Activated B cell treated with CpG ODN at 0.5 μM for 24 hours (primary cell): ENCODE measurements at regions not wholly inside any gene's neighbourhood (a gene's known extent, or its start where the extent isn't known, plus 50 kb on each side); places are given as distances from the start of the nearest gene placed in this dataset.
A peak's percentile ranks its signal among the peaks of the same experiment; 100 is the strongest.

Source experiments
- ATAC-seq: fragments of 200-7000 bp; cut with Tn5 transposase; one replicate; pipeline ENCODE4 v1.10.0; 2021; ENCODE audit warnings: low read depth, mild to moderate bottlenecking, moderate library complexity
- CTCF ChIA-PET: fragments of 350-600 bp; sonication (Branson Sonifier 250); formaldehyde crosslinking; loops from one replicate; lab custom pipeline; 2021; ENCODE audit warnings: antibody characterized with exemption; lab: Charles Lee
- POLR2A ChIA-PET: fragments of 350-600 bp; sonication (Branson Sonifier 250); formaldehyde crosslinking; loops from one replicate; lab custom pipeline; 2021; ENCODE audit warnings: antibody characterized with exemption; lab: Charles Lee
- DNase-seq: peaks from one replicate; pipeline ENCODE4 v3.0.0; 2022
- H3K27ac Mint-ChIP-seq: one replicate; pipeline ENCODE4 v1.8.0; 2020; ENCODE audit warnings: mixed read lengths
- H3K27me3 Mint-ChIP-seq: one replicate; pipeline ENCODE4 v1.8.0; 2021; ENCODE audit warnings: mixed read lengths
- H3K36me3 Mint-ChIP-seq: one replicate; pipeline ENCODE4 v1.8.0; 2021; ENCODE audit warnings: low read depth, mixed read lengths
- H3K4me1 Mint-ChIP-seq: one replicate; pipeline ENCODE4 v1.8.0; 2021; ENCODE audit warnings: mixed read lengths
- H3K4me3 Mint-ChIP-seq: one replicate; pipeline ENCODE4 v1.8.0; 2020; ENCODE audit warnings: mild to moderate bottlenecking, mixed read lengths
- H3K9me3 Mint-ChIP-seq: one replicate; pipeline ENCODE4 v1.8.0; 2020; ENCODE audit warnings: mixed read lengths
- intact Hi-C: fragments of 100-400 bp; cut with micrococcal nuclease; formaldehyde crosslinking; loops from one replicate; pipeline ENCODE4 v1.15.1; 2024
- TF ChIP-seq, protein P1 (sequence below): fragments of 200-600 bp; IDR thresholded peaks from one replicate; pipeline ENCODE4 v1.8.0; 2022; ENCODE audit warnings: antibody characterized with exemption, mild to moderate bottlenecking

DNA sequence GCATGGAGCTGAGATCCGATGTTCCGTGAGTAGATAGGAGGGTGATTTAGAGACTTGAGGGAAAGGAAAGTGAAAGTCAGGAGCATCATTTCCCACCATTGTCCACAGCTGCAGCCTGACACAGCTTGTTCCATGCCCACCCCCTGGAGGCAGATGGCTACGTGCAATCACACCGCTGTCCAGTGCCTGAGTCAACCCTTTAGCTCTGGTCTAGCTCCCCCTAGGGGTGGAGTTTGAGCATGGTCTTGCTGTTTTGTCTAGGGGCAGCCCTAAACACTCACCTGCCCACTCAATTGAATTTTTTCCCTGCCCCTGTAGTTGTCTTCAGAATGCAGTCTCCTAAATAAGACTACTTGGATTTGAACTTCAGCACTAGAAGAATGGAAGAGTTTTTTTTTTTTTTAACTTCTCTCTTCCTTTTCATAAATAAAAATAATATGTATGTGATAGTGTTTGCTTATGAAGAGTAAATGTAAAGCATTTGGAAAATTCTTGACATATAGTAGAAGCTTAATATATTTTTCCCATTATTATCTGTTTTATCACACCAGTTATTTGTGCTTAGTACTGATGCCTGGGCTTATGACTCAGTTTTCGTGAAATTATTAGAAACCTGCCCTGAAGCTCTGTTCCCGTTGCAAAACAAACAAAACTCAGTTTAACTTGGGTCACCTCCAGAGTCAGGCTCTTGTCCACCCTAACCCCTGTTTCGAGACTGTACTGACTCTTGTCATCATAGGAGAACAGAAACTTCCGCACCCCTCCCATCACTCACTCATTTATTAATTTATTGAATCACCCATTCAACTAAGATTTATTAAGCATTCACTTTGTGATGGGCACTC lies 814.8 kb downstream of the MAFB start:
- ChIA-PET CTCF (interaction anchor here (0.6 to 3.0 kb wide), 19 partner anchors 10 to 1089 kb away, joined by 3 to 39 read pairs (median 4); no protein-coding TSS in a partner anchor), POLR2A (interaction anchor here (0.7 to 2.7 kb wide), 3 partner anchors 45 to 605 kb away, joined by 4 to 22 read pairs (median 9); no protein-coding TSS in a partner anchor)
- peaks cover 9% of the 10 kb centered on the region for H3K4me1 Mint-ChIP-seq
- intact Hi-C loops = loop anchor here (1.0 to 5.0 kb wide), 4 partner anchors 45 to 605 kb away; no protein-coding TSS in a partner anchor
- no peaks in the 10 kb centered on the region for H3K36me3 Mint-ChIP-seq
- ATAC-seq (peak; percentile 95), DNase-seq (peak; percentile 23)
- peak overlapping the region; percentile 24 for H3K27ac Mint-ChIP-seq
- H3K4me3 Mint-ChIP-seq = no peak overlapping the region
- TF ChIP-seq, protein P1, sequence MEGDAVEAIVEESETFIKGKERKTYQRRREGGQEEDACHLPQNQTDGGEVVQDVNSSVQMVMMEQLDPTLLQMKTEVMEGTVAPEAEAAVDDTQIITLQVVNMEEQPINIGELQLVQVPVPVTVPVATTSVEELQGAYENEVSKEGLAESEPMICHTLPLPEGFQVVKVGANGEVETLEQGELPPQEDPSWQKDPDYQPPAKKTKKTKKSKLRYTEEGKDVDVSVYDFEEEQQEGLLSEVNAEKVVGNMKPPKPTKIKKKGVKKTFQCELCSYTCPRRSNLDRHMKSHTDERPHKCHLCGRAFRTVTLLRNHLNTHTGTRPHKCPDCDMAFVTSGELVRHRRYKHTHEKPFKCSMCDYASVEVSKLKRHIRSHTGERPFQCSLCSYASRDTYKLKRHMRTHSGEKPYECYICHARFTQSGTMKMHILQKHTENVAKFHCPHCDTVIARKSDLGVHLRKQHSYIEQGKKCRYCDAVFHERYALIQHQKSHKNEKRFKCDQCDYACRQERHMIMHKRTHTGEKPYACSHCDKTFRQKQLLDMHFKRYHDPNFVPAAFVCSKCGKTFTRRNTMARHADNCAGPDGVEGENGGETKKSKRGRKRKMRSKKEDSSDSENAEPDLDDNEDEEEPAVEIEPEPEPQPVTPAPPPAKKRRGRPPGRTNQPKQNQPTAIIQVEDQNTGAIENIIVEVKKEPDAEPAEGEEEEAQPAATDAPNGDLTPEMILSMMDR = no peak
- no peaks in the 10 kb centered on the region for H3K27me3 Mint-ChIP-seq
- no peaks in the 10 kb centered on the region for H3K9me3 Mint-ChIP-seq

DNA sequence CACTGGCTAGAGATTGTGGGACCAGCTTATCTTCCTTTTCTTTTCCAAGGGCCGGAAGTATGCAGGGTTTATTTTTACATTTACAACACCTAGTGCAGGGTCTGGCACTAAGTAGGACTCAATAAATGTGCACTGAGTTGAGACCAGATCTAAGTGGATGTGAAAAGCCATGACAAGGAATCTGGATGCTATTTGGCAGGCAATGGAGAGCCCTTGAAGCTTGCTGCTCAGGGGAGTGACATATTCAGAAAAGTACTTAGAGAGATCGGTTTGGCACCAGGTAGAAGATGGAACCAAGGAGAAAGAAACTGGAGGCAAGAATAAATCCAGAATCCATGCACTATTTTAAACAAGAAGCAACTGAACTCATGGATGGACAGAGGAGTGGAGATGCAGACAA lies 815.8 kb downstream of the MAFB start:
- H3K9me3 Mint-ChIP-seq = no peaks in the 10 kb centered on the region
- TF ChIP-seq, protein P1 = no peak
- ChIA-PET CTCF (interaction anchor here (0.7 to 3.0 kb wide), 16 partner anchors 9 to 1090 kb away, joined by 3 to 39 read pairs (median 4); no protein-coding TSS in a partner anchor), POLR2A (interaction anchor here (1.3 to 2.7 kb wide), 2 partner anchors 44 to 604 kb away, joined by 9 to 22 read pairs; no protein-coding TSS in a partner anchor)
- no peaks in the 10 kb centered on the region for H3K27me3 Mint-ChIP-seq
- H3K36me3 Mint-ChIP-seq = no peaks in the 10 kb centered on the region
- ATAC-seq = no peak
- DNase-seq = no peak
- peak overlapping the region; percentile 0 for H3K27ac Mint-ChIP-seq
- intact Hi-C loops = loop anchor here (5.0 kb wide), 1 partner anchor 136 kb away; no protein-coding TSS in a partner anchor
- peaks cover 9% of the 10 kb centered on the region for H3K4me1 Mint-ChIP-seq
- no peak overlapping the region for H3K4me3 Mint-ChIP-seq

DNA sequence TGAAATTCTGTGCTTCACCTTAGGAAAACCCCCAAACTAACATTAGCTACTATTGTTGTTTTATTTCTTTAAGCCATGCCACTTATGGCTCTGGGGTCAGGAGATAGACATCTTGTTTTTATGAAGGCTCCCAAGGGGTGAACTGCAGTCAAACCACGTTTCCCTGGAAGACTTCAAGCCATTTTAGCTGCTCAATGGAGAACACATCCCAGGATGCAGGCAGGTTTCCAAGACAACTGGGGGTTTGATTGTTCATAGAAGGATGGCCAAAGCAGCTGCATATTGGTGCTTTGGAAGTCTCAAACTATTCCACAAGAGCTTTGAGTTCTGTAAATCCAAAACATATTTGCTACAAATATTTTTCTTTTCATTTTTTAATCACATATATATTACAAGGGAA lies 818.0 kb downstream of the MAFB start:
- Mint-ChIP-seq H3K4me1 (peaks cover 9% of the 10 kb centered on the region), H3K4me3 (no peak overlapping the region), H3K9me3 (no peaks in the 10 kb centered on the region), H3K36me3 (no peaks in the 10 kb centered on the region), H3K27me3 (no peaks in the 10 kb centered on the region), H3K27ac (no peak overlapping the region)
- DNase-seq = no peak
- ChIA-PET CTCF (interaction anchor here (0.9 kb wide), 1 partner anchor 41 kb away, joined by 3 read pairs; no protein-coding TSS in a partner anchor), POLR2A (no interaction called here)
- TF ChIP-seq, protein P1 = no peak
- ATAC-seq = no peak
- intact Hi-C loops = loop anchor here (5.0 kb wide), 1 partner anchor 134 kb away; no protein-coding TSS in a partner anchor

DNA sequence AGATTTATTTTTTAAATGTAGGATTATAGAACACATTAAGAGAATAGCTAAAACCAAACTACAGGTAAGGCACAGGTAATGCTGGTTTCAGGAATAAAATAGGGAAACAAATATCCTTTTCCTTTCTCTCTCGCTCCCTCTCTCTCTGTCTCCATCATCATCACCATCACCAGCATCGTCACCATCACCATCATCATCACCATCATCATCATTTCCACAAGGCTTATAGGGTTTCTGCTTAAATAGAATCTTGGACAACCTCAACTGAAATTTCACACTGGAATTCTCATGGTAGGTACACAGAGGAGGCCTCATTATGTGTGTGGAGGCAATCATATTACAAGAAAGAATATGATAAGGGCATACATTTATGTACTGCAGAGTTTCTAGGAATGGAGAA lies 823.6 kb downstream of the MAFB start:
- H3K4me1 Mint-ChIP-seq = no peaks in the 10 kb centered on the region
- H3K36me3 Mint-ChIP-seq = no peaks in the 10 kb centered on the region
- ChIA-PET POLR2A (no interaction called here), CTCF (interaction anchor here (1.3 kb wide), 1 partner anchor 36 kb away, joined by 4 read pairs; no protein-coding TSS in a partner anchor)
- no peak overlapping the region for H3K4me3 Mint-ChIP-seq
- DNase-seq = no peak
- H3K27ac Mint-ChIP-seq = no peak overlapping the region
- no peaks in the 10 kb centered on the region for H3K27me3 Mint-ChIP-seq
- intact Hi-C loops = no loop called here
- TF ChIP-seq, protein P1 = no peak
- ATAC-seq = no peak
- H3K9me3 Mint-ChIP-seq = no peaks in the 10 kb centered on the region

DNA sequence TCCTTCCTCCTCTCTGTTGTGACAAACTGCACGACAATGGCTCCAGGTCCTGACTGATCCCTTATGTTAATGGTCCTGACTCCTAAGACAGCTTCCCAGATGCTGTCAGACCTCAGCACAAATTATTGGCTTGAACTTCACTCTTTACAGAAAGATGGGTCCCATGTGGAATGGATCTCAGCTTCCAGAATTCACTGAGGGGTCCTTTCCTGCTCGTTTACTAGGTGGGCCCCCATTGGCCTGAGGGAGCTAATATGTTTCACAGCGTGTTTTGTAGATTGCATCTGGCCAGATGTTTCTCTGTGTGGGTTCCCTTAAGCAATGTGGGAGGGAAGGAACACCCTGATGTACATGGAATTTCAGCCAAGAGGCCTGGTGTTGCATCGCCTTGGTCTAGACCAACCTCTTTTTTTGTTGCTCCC lies 826.6 kb downstream of the MAFB start:
- CTCF ChIA-PET = no interaction called here
- POLR2A ChIA-PET = no interaction called here

More for the DNA sequence above, 826.6 kb downstream of the MAFB start:
- TF ChIP-seq, protein P1 = no peak
- Mint-ChIP-seq H3K9me3 (no peaks in the 10 kb centered on the region), H3K27me3 (no peaks in the 10 kb centered on the region), H3K4me1 (no peaks in the 10 kb centered on the region), H3K27ac (no peak overlapping the region), H3K4me3 (no peak overlapping the region), H3K36me3 (no peaks in the 10 kb centered on the region)
- DNase-seq (no peak), ATAC-seq (no peak)
- intact Hi-C loops = no loop called here
